ENCODE measurements at regions not wholly inside any gene's neighbourhood (a gene's known extent, or its start where the extent isn't known, plus 50 kb on each side); places are given as distances from the start of the nearest gene placed in this dataset.

GRCh38 chr2:155528034-155528433 lies 804.5 kb downstream of the NR4A2 start:
- ATAC-seq (ENCODE audit: low FRiP score in 2 of 2) (no peak), DNase-seq (no peak)
- WGBS, 2 donors, result 96 to 97% methylated on average over 1 of the region's 1 CpG

DNA sequence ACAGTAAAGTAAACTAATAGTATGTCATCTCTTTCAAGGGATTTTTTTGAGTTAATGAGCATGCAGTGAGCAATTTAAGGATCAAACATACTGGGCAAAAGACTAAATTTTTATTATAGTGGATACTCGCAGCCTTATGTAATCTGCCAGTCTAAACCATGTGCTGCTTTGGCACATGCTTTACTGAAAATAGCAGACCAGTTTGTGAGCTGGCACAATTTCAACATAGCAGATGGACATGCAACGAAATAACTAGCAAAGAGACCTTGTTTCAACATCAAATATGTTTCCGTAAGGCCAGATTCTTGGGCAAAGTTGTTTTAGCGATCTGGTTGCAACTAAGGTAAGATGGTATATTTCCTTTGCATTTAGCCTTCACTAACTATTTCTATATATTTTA lies 807.3 kb downstream of the NR4A2 start:
- TF ChIP-seq POLR2AphosphoS5 (IDR thresholded peaks at IDR 0.05), result no peak
- TF ChIP-seq EP300 (IDR thresholded peaks at IDR 0.05), result no peak
- TF ChIP-seq POLR2A (IDR thresholded peaks at IDR 0.05), result no peak
- TF ChIP-seq CTCF (IDR thresholded peaks at IDR 0.05), result no peak
- no peaks in the 10 kb centered on the region for H3K27me3 ChIP-seq
- no peaks in the 10 kb centered on the region for H3K9me3 ChIP-seq
- no peak overlapping the region for H3K27ac ChIP-seq
- H3K4me1 ChIP-seq, result no peaks in the 10 kb centered on the region
- ATAC-seq (ENCODE audit: low FRiP score in 2 of 2) (no peak), DNase-seq (no peak)
- no peak overlapping the region for H3K4me3 ChIP-seq
- no peaks in the 10 kb centered on the region for H3K36me3 ChIP-seq
- 73% methylated on average over 4 of the region's 4 CpGs for WGBS, 2 donors

More at GRCh38 chr2:155528034-155528433, 804.5 kb downstream of the NR4A2 start:
- TF ChIP-seq POLR2AphosphoS5 (IDR thresholded peaks at IDR 0.05) (no peak), EP300 (IDR thresholded peaks at IDR 0.05) (no peak), CTCF (IDR thresholded peaks at IDR 0.05) (no peak), POLR2A (IDR thresholded peaks at IDR 0.05) (no peak)
- Histone ChIP-seq H3K36me3 (no peaks in the 10 kb centered on the region), H3K27ac (no peak overlapping the region), H3K9me3 (no peaks in the 10 kb centered on the region), H3K4me3 (no peak overlapping the region), H3K27me3 (no peaks in the 10 kb centered on the region), H3K4me1 (no peaks in the 10 kb centered on the region)

DNA sequence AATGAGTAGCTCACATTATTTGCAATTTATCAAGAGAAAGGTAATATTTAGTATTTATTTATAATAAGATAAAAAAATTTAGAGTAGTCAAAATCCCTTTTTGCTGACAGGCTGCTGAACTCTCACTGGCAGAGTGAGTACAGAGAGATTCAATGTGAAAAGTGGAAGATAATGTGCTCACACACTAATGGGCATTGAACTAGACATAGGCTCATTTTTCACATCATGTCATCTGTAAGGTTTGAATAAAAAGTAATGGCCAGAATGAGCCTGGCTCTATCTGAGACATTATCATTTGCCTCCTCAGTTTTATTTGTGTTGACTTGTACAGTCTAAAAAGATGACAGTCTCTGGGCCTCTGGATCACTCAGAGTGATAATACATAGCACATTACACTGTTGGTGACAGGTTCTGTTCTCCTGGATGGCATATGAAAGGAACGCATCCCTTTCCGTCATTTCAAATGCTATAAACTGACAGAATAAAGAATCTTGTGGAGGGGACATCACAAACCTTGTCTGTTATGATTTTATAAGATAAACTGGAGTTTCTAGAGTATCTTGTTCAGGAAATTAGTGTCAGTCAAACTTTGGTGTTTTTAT lies 812.9 kb downstream of the NR4A2 start:
- no peaks in the 10 kb centered on the region for H3K4me1 ChIP-seq
- TF ChIP-seq POLR2A (IDR thresholded peaks at IDR 0.05) (no peak), POLR2AphosphoS5 (IDR thresholded peaks at IDR 0.05) (no peak), CTCF (IDR thresholded peaks at IDR 0.05) (no peak), EP300 (IDR thresholded peaks at IDR 0.05) (no peak)
- DNase-seq (no peak), ATAC-seq (ENCODE audit: low FRiP score in 2 of 2) (no peak)
- H3K4me3 ChIP-seq, result no peak overlapping the region
- no peaks in the 10 kb centered on the region for H3K36me3 ChIP-seq
- WGBS, 2 donors, result 87 to 91% methylated on average over 2 of the region's 2 CpGs
- no peak overlapping the region for H3K27ac ChIP-seq
- H3K9me3 ChIP-seq, result no peaks in the 10 kb centered on the region
- H3K27me3 ChIP-seq, result no peaks in the 10 kb centered on the region

- no peaks in the 10 kb centered on the region for H3K9me3 ChIP-seq
- WGBS, 2 donors, result 68% methylated on average over 3 of the region's 3 CpGs
- no peaks in the 10 kb centered on the region for H3K4me1 ChIP-seq
- DNase-seq, result no peak
- no peak overlapping the region for H3K4me3 ChIP-seq
- H3K27ac ChIP-seq, result no peak overlapping the region
- H3K27me3 ChIP-seq, result no peaks in the 10 kb centered on the region
- TF ChIP-seq CTCF (IDR thresholded peaks at IDR 0.05) (no peak), EP300 (IDR thresholded peaks at IDR 0.05) (no peak), POLR2AphosphoS5 (IDR thresholded peaks at IDR 0.05) (no peak), POLR2A (IDR thresholded peaks at IDR 0.05) (no peak)
- no peak for ATAC-seq (ENCODE audit: low FRiP score in 2 of 2)
- H3K36me3 ChIP-seq, result no peaks in the 10 kb centered on the region
These were observed 814.4 kb downstream of the NR4A2 start for GRCh38 chr2:155518094-155518493.

DNA sequence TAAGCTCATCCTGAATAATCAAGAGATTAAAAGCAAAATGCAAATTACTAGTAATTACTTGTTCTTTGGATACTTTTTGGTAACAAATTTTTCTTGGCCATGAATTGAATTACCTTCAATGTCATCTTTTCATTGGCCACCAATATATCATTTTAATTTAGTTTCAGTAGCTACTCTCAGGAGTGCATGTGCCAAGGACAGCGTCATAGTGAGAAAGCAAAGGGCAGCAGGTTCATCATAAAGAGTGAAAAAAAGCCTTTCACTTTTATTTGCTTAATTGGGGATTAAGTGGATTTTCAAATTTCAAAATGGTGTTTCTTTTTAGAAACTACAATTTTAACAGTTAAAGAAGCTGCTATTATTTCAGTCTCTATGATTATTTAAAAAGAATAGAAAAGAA lies 815.2 kb downstream of the NR4A2 start:
- TF ChIP-seq CTCF (IDR thresholded peaks at IDR 0.05), result no peak
- no peak for TF ChIP-seq EP300 (IDR thresholded peaks at IDR 0.05)
- TF ChIP-seq POLR2AphosphoS5 (IDR thresholded peaks at IDR 0.05), result no peak
- no peak for TF ChIP-seq POLR2A (IDR thresholded peaks at IDR 0.05)
- H3K27me3 ChIP-seq, result no peaks in the 10 kb centered on the region
- no peaks in the 10 kb centered on the region for H3K36me3 ChIP-seq
- no peak for DNase-seq
- no peak overlapping the region for H3K27ac ChIP-seq
- H3K9me3 ChIP-seq, result no peaks in the 10 kb centered on the region
- WGBS, 2 donors, result 75 to 81% methylated on average over 1 of the region's 1 CpG
- no peak for ATAC-seq (ENCODE audit: low FRiP score in 2 of 2)
- H3K4me1 ChIP-seq, result no peaks in the 10 kb centered on the region
- no peak overlapping the region for H3K4me3 ChIP-seq
